Stomach (tissue), 8 donors: ENCODE measurements at regions not wholly inside any gene's neighbourhood (a gene's known extent, or its start where the extent isn't known, plus 50 kb on each side); places are given as distances from the start of the nearest gene placed in this dataset.

Experiments used
- DNase-seq, 2 donors: peaks; one replicate each; pipeline versions ENCODE4 v3.0.0 to v3.0.0-alpha.2; 2013 to 2019
- H3K27ac ChIP-seq, 5 donors: fragments of 200-600 bp in 4 of 5; sonication (generic) in 4 of 5; one replicate each; pipeline ENCODE4 v1.5.1; 2013 to 2019; ENCODE audit warnings: mild to moderate bottlenecking in 1 of 5, moderate library complexity in 1 of 5
- H3K27me3 ChIP-seq, 3 donors: fragments of 200-600 bp; sonication (generic); one replicate each; pipeline ENCODE4 v1.5.1; 2017 to 2019; ENCODE audit warnings: mixed run types in 1 of 3
- H3K36me3 ChIP-seq, 4 donors: fragments of 200-600 bp; sonication (generic); 1 replicate in 3 of 4; 2 replicates in 1 of 4; pipeline ENCODE4 v1.5.1; 2016 to 2019
- H3K4me1 ChIP-seq, 4 donors: fragments of 200-600 bp; sonication (generic); one replicate each; pipeline ENCODE4 v1.5.1; 2016 to 2019
- H3K4me3 ChIP-seq, 4 donors: fragments of 200-600 bp; sonication (generic) in 3 of 4; one replicate each; pipeline ENCODE4 v1.5.1; 2016 to 2019; ENCODE audit warnings: mild to moderate bottlenecking in 1 of 4
- H3K9me3 ChIP-seq, 4 donors: fragments of 200-600 bp; sonication (generic); one replicate each; pipeline ENCODE4 v1.5.1; 2016 to 2019
- EP300 ChIP-seq: sonication (generic); formaldehyde crosslinking; IDR thresholded peaks from one replicate; pipeline ENCODE4 v1.6.1; 2017; ENCODE audit warnings: antibody characterized with exemption
- POLR2A ChIP-seq, 4 donors: fragments of 450-650 bp; IDR thresholded peaks; one replicate each; pipeline ENCODE4 v1.6.1; 2016; ENCODE audit warnings: antibody characterized with exemption in 4 of 4, control low read depth in 2 of 4, mild to moderate bottlenecking in 1 of 4, moderate library complexity in 1 of 4
- POLR2AphosphoS5 ChIP-seq, 3 donors: sonication (generic); formaldehyde crosslinking; IDR thresholded peaks; one replicate each; pipeline ENCODE4 v1.6.1; 2016; ENCODE audit warnings: antibody characterized with exemption in 3 of 3
- WGBS, 5 donors: extraction: QIAGEN DNeasy Blood & Tissue Kit in 3 of 5; methylation state at CpG; one replicate each; pipeline versions ENCODE4 v1.1.5 to v1.1.7; 2013 to 2018; 5-methylcytosine and 5-hydroxymethylcytosine counted together
- intact Hi-C: fragments of 100-400 bp; cut with DNase I; formaldehyde crosslinking; loops from one replicate; pipeline ENCODE4 v1.15.1; 2023; ENCODE audit warnings: low total_unique reads
- TF ChIP-seq, protein P1 (sequence below), 7 experiments: fragments of 450-650 bp in 4 of 7; fragments of 200-600 bp in 3 of 7; sonication (generic) in 3 of 7; IDR thresholded peaks; one replicate each; pipeline ENCODE4 v1.5.1; 2016 to 2019; ENCODE audit warnings: antibody characterized with exemption in 7 of 7, control low read depth in 2 of 7, mild to moderate bottlenecking in 1 of 7
- donor health status: healthy with polysubstance abuse.
- donor health status: Bipolar disorder and iron deficiency.
- donor health status: healthy.

- TF ChIP-seq POLR2AphosphoS5 (IDR thresholded peaks at IDR 0.05) (no peak), EP300 (no peak), POLR2A (IDR thresholded peaks at IDR 0.05) (no peak)
- TF ChIP-seq, protein P1, sequence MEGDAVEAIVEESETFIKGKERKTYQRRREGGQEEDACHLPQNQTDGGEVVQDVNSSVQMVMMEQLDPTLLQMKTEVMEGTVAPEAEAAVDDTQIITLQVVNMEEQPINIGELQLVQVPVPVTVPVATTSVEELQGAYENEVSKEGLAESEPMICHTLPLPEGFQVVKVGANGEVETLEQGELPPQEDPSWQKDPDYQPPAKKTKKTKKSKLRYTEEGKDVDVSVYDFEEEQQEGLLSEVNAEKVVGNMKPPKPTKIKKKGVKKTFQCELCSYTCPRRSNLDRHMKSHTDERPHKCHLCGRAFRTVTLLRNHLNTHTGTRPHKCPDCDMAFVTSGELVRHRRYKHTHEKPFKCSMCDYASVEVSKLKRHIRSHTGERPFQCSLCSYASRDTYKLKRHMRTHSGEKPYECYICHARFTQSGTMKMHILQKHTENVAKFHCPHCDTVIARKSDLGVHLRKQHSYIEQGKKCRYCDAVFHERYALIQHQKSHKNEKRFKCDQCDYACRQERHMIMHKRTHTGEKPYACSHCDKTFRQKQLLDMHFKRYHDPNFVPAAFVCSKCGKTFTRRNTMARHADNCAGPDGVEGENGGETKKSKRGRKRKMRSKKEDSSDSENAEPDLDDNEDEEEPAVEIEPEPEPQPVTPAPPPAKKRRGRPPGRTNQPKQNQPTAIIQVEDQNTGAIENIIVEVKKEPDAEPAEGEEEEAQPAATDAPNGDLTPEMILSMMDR (IDR thresholded peaks at IDR 0.05) = no peak
- H3K4me3 ChIP-seq = no peak overlapping the region
- DNase-seq = no peak
- H3K9me3 ChIP-seq = no peaks in the 10 kb centered on the region
- H3K27ac ChIP-seq = no peak overlapping the region
- no peaks in the 10 kb centered on the region for H3K27me3 ChIP-seq
- H3K4me1 ChIP-seq = no peaks in the 10 kb centered on the region
- WGBS, 5 donors = 62 to 92% (median 68%) methylated on average over 3 of the region's 3 CpGs
- H3K36me3 ChIP-seq = no peaks in the 10 kb centered on the region
- intact Hi-C loops = no loop called here
Measured at GRCh38 chr6:164163239-164163638, 748.7 kb downstream of the QKI start.

DNA sequence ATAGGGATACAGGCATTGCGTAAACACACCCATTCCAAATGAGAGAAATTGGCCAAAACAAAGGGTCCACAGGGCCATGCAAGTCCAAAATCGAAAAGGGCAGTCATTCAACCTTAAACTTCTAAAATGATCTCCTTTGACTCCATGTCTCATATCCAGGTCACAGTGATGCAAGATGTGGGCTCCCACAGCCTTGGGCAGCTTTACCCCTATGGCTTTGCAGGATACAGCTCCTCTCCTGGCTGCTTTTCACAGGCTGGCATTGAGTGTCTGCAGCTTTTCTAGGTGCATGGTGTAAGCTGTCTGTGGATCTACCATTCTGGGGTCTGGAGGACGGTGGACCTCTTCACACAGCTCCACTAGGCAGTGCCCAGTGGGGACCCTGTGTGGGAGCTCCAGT lies 744.5 kb downstream of the QKI start:
- 71 to 81% (median 74%) methylated on average over 3 of the region's 3 CpGs for WGBS, 5 donors

GRCh38 chr6:164154588-164154987 lies 740.1 kb downstream of the QKI start:
- H3K36me3 ChIP-seq = no peaks in the 10 kb centered on the region
- no peak for DNase-seq
- no peaks in the 10 kb centered on the region for H3K27me3 ChIP-seq
- intact Hi-C loops = no loop called here
- TF ChIP-seq POLR2AphosphoS5 (IDR thresholded peaks at IDR 0.05) = no peak
- TF ChIP-seq EP300 = no peak
- TF ChIP-seq, protein P1 (IDR thresholded peaks at IDR 0.05) = no peak
- TF ChIP-seq POLR2A (IDR thresholded peaks at IDR 0.05) = no peak
- no peaks in the 10 kb centered on the region for H3K9me3 ChIP-seq
- H3K4me1 ChIP-seq = no peaks in the 10 kb centered on the region
- 77 to 90% (median 79%) methylated on average over 1 of the region's 1 CpG for WGBS, 5 donors
- H3K4me3 ChIP-seq = no peak overlapping the region
- H3K27ac ChIP-seq = no peak overlapping the region

More for the DNA sequence above, 744.5 kb downstream of the QKI start:
- TF ChIP-seq POLR2AphosphoS5 (IDR thresholded peaks at IDR 0.05) (no peak), EP300 (no peak), POLR2A (IDR thresholded peaks at IDR 0.05) (no peak)
- TF ChIP-seq, protein P1 (IDR thresholded peaks at IDR 0.05) = no peak
- Histone ChIP-seq H3K9me3 (no peaks in the 10 kb centered on the region), H3K36me3 (no peaks in the 10 kb centered on the region), H3K4me3 (no peak overlapping the region), H3K27me3 (no peaks in the 10 kb centered on the region), H3K4me1 (no peaks in the 10 kb centered on the region), H3K27ac (no peak overlapping the region)
- intact Hi-C loops = no loop called here
- no peak for DNase-seq

DNA sequence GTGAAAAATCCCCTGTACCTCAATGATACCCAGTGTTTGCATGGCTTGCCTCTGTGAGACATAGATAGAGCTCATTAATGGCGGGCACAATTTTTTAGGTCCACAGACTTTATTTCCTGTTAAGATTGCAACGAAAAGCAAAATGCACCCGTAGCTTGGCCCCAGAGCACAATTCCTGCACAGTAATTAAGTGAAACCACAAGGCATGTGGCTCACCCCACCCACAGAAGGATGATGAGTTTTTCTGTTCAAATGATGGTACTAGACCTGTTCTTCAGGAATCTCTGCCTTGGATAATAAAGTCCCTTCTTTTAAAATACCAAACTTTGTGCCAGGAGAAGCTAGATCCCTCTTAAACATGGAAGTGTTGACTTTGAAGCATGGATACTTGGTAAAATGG lies 738.1 kb downstream of the QKI start:
- intact Hi-C loops = no loop called here
- Histone ChIP-seq H3K27me3 (no peaks in the 10 kb centered on the region), H3K4me1 (no peaks in the 10 kb centered on the region), H3K4me3 (no peak overlapping the region), H3K27ac (no peak overlapping the region), H3K9me3 (no peaks in the 10 kb centered on the region), H3K36me3 (no peaks in the 10 kb centered on the region)
- DNase-seq = no peak
- TF ChIP-seq, protein P1 (IDR thresholded peaks at IDR 0.05) = no peak
- no peak for TF ChIP-seq EP300
- no peak for TF ChIP-seq POLR2A (IDR thresholded peaks at IDR 0.05)
- TF ChIP-seq POLR2AphosphoS5 (IDR thresholded peaks at IDR 0.05) = no peak
- WGBS, 5 donors = 73 to 88% (median 78%) methylated on average over 3 of the region's 3 CpGs
